Vagina (tissue), 2 donors: ENCODE measurements at regions not wholly inside any gene's neighbourhood (a gene's known extent, or its start where the extent isn't known, plus 50 kb on each side); places are given as distances from the start of the nearest gene placed in this dataset.
"Not testable (repeated sequence)": the region's sequence is repeated elsewhere in the genome, so short reads cannot be mapped to it uniquely, and the experiment has no call there.

Source experiments
- DNase-seq, 2 donors: peaks; one replicate each; pipeline ENCODE4 v3.0.0-alpha.2; 2017; ENCODE audit errors: extremely low spot score in 2 of 2
- H3K27ac ChIP-seq: fragments of 200-600 bp; sonication (generic); one replicate; pipeline ENCODE4 v1.5.1; 2019
- H3K27me3 ChIP-seq: fragments of 200-600 bp; sonication (generic); one replicate; pipeline ENCODE4 v1.5.1; 2019
- H3K36me3 ChIP-seq, 2 donors: fragments of 200-600 bp; sonication (generic); one replicate each; pipeline ENCODE4 v1.5.1; 2017 to 2019
- H3K4me1 ChIP-seq: fragments of 200-600 bp; sonication (generic); one replicate; pipeline ENCODE4 v1.5.1; 2019
- H3K4me3 ChIP-seq, 2 donors: fragments of 200-600 bp; sonication (generic); 1 replicate in 1 of 2; 2 replicates in 1 of 2; pipeline ENCODE4 v1.5.1; 2016 to 2019
- H3K9me3 ChIP-seq: fragments of 200-600 bp; sonication (generic); one replicate; pipeline ENCODE4 v1.5.1; 2019
- CTCF ChIP-seq, 3 experiments: fragments of 450-650 bp in 2 of 3; fragments of 200-600 bp in 1 of 3; sonication (generic) in 1 of 3; IDR thresholded peaks; one replicate each; pipeline ENCODE4 v1.5.1; 2017 to 2019; ENCODE audit warnings: antibody characterized with exemption in 3 of 3, mild to moderate bottlenecking in 2 of 3, moderate library complexity in 2 of 3
- POLR2A ChIP-seq, 2 donors: fragments of 450-650 bp; IDR thresholded peaks; one replicate each; pipeline ENCODE4 v1.6.1; 2017; ENCODE audit warnings: antibody characterized with exemption in 2 of 2, mild to moderate bottlenecking in 2 of 2, moderate library complexity in 2 of 2
- POLR2AphosphoS5 ChIP-seq, 2 donors: sonication (generic); formaldehyde crosslinking; IDR thresholded peaks; one replicate each; pipeline ENCODE4 v1.9.0; 2017; ENCODE audit warnings: antibody characterized with exemption in 2 of 2, mild to moderate bottlenecking in 2 of 2, low read depth in 1 of 2; ENCODE audit not compliant: insufficient read depth in 1 of 2
- intact Hi-C: fragments of 100-400 bp; cut with DNase I; formaldehyde crosslinking; loops from one replicate; pipeline ENCODE4 v1.15.1; 2023

GRCh38 chr18:5704847-5705246, 161.1 kb upstream of the EPB41L3 start:
- no peaks in the 10 kb centered on the region for H3K9me3 ChIP-seq
- TF ChIP-seq POLR2AphosphoS5 (IDR thresholded peaks at IDR 0.05; ENCODE audit: insufficient read depth in 1 of 2, low read depth in 1 of 2): no peak
- no peak for TF ChIP-seq POLR2A (IDR thresholded peaks at IDR 0.05)
- TF ChIP-seq CTCF (IDR thresholded peaks at IDR 0.05): no peak
- no peaks in the 10 kb centered on the region for H3K4me1 ChIP-seq
- no peak overlapping the region for H3K27ac ChIP-seq
- DNase-seq: no peak
- H3K36me3 ChIP-seq: no peaks in the 10 kb centered on the region
- no peak overlapping the region for H3K4me3 ChIP-seq
- intact Hi-C loops: no loop called here
- no peaks in the 10 kb centered on the region for H3K27me3 ChIP-seq

GRCh38 chr18:5702016-5702415, 158.2 kb upstream of the EPB41L3 start:
- DNase-seq, H3K27ac ChIP-seq, H3K36me3 ChIP-seq, H3K9me3 ChIP-seq, H3K4me1 ChIP-seq, intact Hi-C loops, H3K4me3 ChIP-seq, H3K27me3 ChIP-seq: not testable (repeated sequence)

GRCh38 chr18:5693699-5694294, 150.0 kb upstream of the EPB41L3 start:
- DNase-seq: no peak
- TF ChIP-seq POLR2AphosphoS5 (IDR thresholded peaks at IDR 0.05; ENCODE audit: insufficient read depth in 1 of 2, low read depth in 1 of 2): no peak
- TF ChIP-seq CTCF (IDR thresholded peaks at IDR 0.05): no peak
- no peak for TF ChIP-seq POLR2A (IDR thresholded peaks at IDR 0.05)

GRCh38 chr18:5678779-5679406, 135.1 kb upstream of the EPB41L3 start:
- Histone ChIP-seq H3K27ac (no peak overlapping the region), H3K4me1 (no peaks in the 10 kb centered on the region), H3K36me3 (no peaks in the 10 kb centered on the region), H3K27me3 (no peaks in the 10 kb centered on the region), H3K4me3 (no peak overlapping the region), H3K9me3 (no peaks in the 10 kb centered on the region)
- no peak for DNase-seq
- intact Hi-C loops: no loop called here
- TF ChIP-seq POLR2A (IDR thresholded peaks at IDR 0.05) (no peak), CTCF (IDR thresholded peaks at IDR 0.05) (no peak), POLR2AphosphoS5 (IDR thresholded peaks at IDR 0.05; ENCODE audit: insufficient read depth in 1 of 2, low read depth in 1 of 2) (no peak)

More at GRCh38 chr18:5693699-5694294, 150.0 kb upstream of the EPB41L3 start:
- H3K36me3 ChIP-seq: no peaks in the 10 kb centered on the region
- no peaks in the 10 kb centered on the region for H3K4me1 ChIP-seq
- intact Hi-C loops: no loop called here
- H3K9me3 ChIP-seq: no peaks in the 10 kb centered on the region
- no peaks in the 10 kb centered on the region for H3K27me3 ChIP-seq
- no peak overlapping the region for H3K4me3 ChIP-seq
- H3K27ac ChIP-seq: no peak overlapping the region

GRCh38 chr18:5678278-5678677, 134.5 kb upstream of the EPB41L3 start:
- Histone ChIP-seq H3K9me3 (no peaks in the 10 kb centered on the region), H3K27me3 (no peaks in the 10 kb centered on the region), H3K4me3 (no peak overlapping the region), H3K36me3 (no peaks in the 10 kb centered on the region), H3K27ac (no peak overlapping the region), H3K4me1 (no peaks in the 10 kb centered on the region)
- intact Hi-C loops: no loop called here
- DNase-seq: no peak
- TF ChIP-seq CTCF (IDR thresholded peaks at IDR 0.05) (no peak), POLR2AphosphoS5 (IDR thresholded peaks at IDR 0.05; ENCODE audit: insufficient read depth in 1 of 2, low read depth in 1 of 2) (no peak), POLR2A (IDR thresholded peaks at IDR 0.05) (no peak)
